Progenitor cell of endocrine pancreas (in vitro differentiated cells): ENCODE measurements at regions not wholly inside any gene's neighbourhood (a gene's known extent, or its start where the extent isn't known, plus 50 kb on each side); places are given as distances from the start of the nearest gene placed in this dataset.
"Not testable (repeated sequence)": the region's sequence is repeated elsewhere in the genome, so short reads cannot be mapped to it uniquely, and the experiment has no call there.

ENCODE experiments used
- DNase-seq: peaks from one replicate; pipeline ENCODE4 v3.0.0; 2021; ENCODE audit warnings: low spot score; ENCODE audit not compliant: unreplicated experiment
- H3K27ac Mint-ChIP-seq: 2 replicates; pipeline ENCODE4 v1.8.0; 2021; ENCODE audit warnings: mild to moderate bottlenecking, moderate library complexity, mixed read lengths
- H3K27me3 Mint-ChIP-seq: 2 replicates; pipeline ENCODE4 v1.8.0; 2021; ENCODE audit warnings: mixed read lengths
- H3K36me3 Mint-ChIP-seq: 2 replicates; pipeline ENCODE4 v1.8.0; 2022; ENCODE audit warnings: mixed read lengths; ENCODE audit not compliant: insufficient read depth
- H3K4me1 Mint-ChIP-seq: 2 replicates; pipeline ENCODE4 v1.8.0; 2021; ENCODE audit warnings: low read depth, mixed read lengths
- H3K4me3 Mint-ChIP-seq: 2 replicates; pipeline ENCODE4 v1.8.0; 2021; ENCODE audit warnings: low read depth, mild to moderate bottlenecking, moderate library complexity, mixed read lengths
- H3K9me3 Mint-ChIP-seq: 2 replicates; pipeline ENCODE4 v1.8.0; 2021; ENCODE audit warnings: low read depth, mixed read lengths
- CTCF ChIP-seq: fragments of 200-600 bp; sonication (generic); IDR thresholded peaks from one replicate; pipeline ENCODE4 v1.5.0; 2021; ENCODE audit warnings: antibody characterized with exemption, mild to moderate bottlenecking; ENCODE audit not compliant: unreplicated experiment

GRCh38 chr11:49442669-49443068, 234.3 kb upstream of the FOLH1 start:
- TF ChIP-seq CTCF, result no peak

GRCh38 chr11:49439901-49440300, 231.5 kb upstream of the FOLH1 start:
- H3K9me3 Mint-ChIP-seq, H3K4me3 Mint-ChIP-seq, H3K27me3 Mint-ChIP-seq, H3K36me3 Mint-ChIP-seq, H3K4me1 Mint-ChIP-seq, H3K27ac Mint-ChIP-seq, DNase-seq: not testable (repeated sequence)

More at GRCh38 chr11:49442669-49443068, 234.3 kb upstream of the FOLH1 start:
- Mint-ChIP-seq H3K4me3 (no peak overlapping the region), H3K27ac (no peak overlapping the region), H3K9me3 (peaks cover 12% of the 10 kb centered on the region), H3K4me1 (no peaks in the 10 kb centered on the region), H3K36me3 (no peaks in the 10 kb centered on the region), H3K27me3 (no peaks in the 10 kb centered on the region)
- DNase-seq, result no peak

DNA sequence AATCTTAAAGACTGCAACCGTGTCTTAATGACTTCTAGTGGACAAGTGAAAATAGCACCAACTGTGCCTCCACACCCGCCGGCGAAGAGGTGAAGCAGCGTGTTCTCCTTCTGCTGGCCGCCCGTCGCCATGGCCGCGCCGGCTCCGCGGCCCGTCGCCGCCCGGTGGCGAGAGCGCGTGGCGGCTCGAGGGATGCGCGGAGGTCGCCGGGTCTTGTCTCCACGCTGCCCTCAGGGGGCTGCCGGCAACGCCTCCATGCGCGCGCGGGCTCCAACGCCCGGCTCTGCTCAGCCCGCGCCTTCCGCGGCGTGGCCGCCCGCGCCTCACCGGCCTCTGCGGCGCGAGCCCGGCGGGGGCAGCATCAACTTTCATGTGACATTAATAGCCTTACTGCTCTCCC, 225.9 kb upstream of the FOLH1 start:
- H3K4me1 Mint-ChIP-seq, H3K9me3 Mint-ChIP-seq, DNase-seq, H3K4me3 Mint-ChIP-seq, H3K27ac Mint-ChIP-seq, H3K36me3 Mint-ChIP-seq, H3K27me3 Mint-ChIP-seq: not testable (repeated sequence)

- TF ChIP-seq CTCF, result no peak
- no peaks in the 10 kb centered on the region for H3K4me1 Mint-ChIP-seq
- H3K27ac Mint-ChIP-seq, result no peak overlapping the region
- no peak for DNase-seq
- H3K27me3 Mint-ChIP-seq, result no peaks in the 10 kb centered on the region
- H3K36me3 Mint-ChIP-seq, result no peaks in the 10 kb centered on the region
- H3K9me3 Mint-ChIP-seq, result peaks cover 6% of the 10 kb centered on the region
- H3K4me3 Mint-ChIP-seq, result no peak overlapping the region
Measured at GRCh38 chr11:49432242-49432848, 223.9 kb upstream of the FOLH1 start.

DNA sequence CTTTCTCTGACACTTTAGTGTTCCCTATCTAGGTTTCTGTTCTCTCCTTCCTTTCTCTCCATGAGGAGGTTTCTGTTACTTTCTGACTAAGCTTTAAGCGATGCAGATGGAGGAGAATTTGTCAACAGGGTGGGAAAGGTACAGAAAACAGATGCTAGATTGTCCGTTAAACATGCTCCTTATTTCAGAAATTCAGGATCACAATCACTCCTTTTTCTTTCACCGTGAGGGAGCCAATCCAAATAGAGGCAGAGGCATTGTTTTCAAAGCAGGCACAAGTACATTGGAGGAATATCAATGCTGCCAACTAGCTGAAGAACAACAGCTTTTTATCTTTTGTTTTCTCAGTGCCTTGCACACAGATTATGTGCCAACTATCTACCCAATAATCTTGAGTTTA, 215.7 kb upstream of the FOLH1 start:
- no peak overlapping the region for H3K4me3 Mint-ChIP-seq
- H3K27me3 Mint-ChIP-seq, result no peaks in the 10 kb centered on the region

GRCh38 chr11:49418877-49419276, 210.5 kb upstream of the FOLH1 start:
- not testable (repeated sequence) for H3K27me3 Mint-ChIP-seq, DNase-seq, H3K36me3 Mint-ChIP-seq, H3K27ac Mint-ChIP-seq, H3K4me3 Mint-ChIP-seq, H3K4me1 Mint-ChIP-seq, H3K9me3 Mint-ChIP-seq

More for the DNA sequence above, 215.7 kb upstream of the FOLH1 start:
- TF ChIP-seq CTCF, result no peak
- H3K4me1 Mint-ChIP-seq, result peaks cover 4% of the 10 kb centered on the region
- DNase-seq, result no peak
- no peak overlapping the region for H3K27ac Mint-ChIP-seq
- H3K36me3 Mint-ChIP-seq, result no peaks in the 10 kb centered on the region
- peaks cover 6% of the 10 kb centered on the region for H3K9me3 Mint-ChIP-seq

DNA sequence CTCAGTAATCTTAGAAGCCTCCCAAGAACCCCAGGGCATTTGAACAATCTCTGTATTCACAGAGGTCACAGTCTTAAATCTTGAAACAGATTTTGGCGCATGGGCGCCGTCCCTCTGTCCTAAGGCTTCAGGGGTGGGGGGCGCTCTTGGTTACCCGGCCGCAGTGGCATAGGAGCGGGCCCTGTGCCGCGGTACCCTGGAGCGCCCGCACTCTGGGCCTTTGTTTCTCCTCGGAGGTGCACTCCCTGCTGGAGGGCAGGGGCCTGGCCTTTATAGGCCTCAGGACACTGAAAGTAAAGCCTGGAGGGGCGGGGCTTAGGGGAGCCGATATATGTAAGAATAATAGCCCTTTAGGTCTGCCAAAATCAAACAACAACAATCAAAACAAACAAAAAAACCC, 197.3 kb upstream of the FOLH1 start:
- Mint-ChIP-seq H3K4me3 (no peak overlapping the region), H3K27ac (no peak overlapping the region), H3K36me3 (no peaks in the 10 kb centered on the region), H3K9me3 (no peaks in the 10 kb centered on the region), H3K4me1 (no peaks in the 10 kb centered on the region), H3K27me3 (no peaks in the 10 kb centered on the region)
- TF ChIP-seq CTCF, result no peak
- no peak for DNase-seq

GRCh38 chr11:49395789-49396188, 187.4 kb upstream of the FOLH1 start:
- not testable (repeated sequence) for DNase-seq, H3K27ac Mint-ChIP-seq, H3K36me3 Mint-ChIP-seq, H3K4me3 Mint-ChIP-seq, H3K4me1 Mint-ChIP-seq, H3K9me3 Mint-ChIP-seq
- peaks cover 12% of the 10 kb centered on the region for H3K27me3 Mint-ChIP-seq

- H3K27me3 Mint-ChIP-seq, result peaks cover 12% of the 10 kb centered on the region
- not testable (repeated sequence) for H3K9me3 Mint-ChIP-seq, H3K4me1 Mint-ChIP-seq, H3K4me3 Mint-ChIP-seq, DNase-seq, H3K36me3 Mint-ChIP-seq, H3K27ac Mint-ChIP-seq
Measured at GRCh38 chr11:49390362-49390761, 182.0 kb upstream of the FOLH1 start.

- not testable (repeated sequence) for H3K9me3 Mint-ChIP-seq, H3K4me1 Mint-ChIP-seq, DNase-seq, H3K4me3 Mint-ChIP-seq, H3K36me3 Mint-ChIP-seq, H3K27ac Mint-ChIP-seq
- H3K27me3 Mint-ChIP-seq, result peaks cover 12% of the 10 kb centered on the region
Measured at GRCh38 chr11:49389149-49389548, 180.7 kb upstream of the FOLH1 start.
